ENCODE measurements at regions not wholly inside any gene's neighbourhood (a gene's known extent, or its start where the extent isn't known, plus 50 kb on each side); places are given as distances from the start of the nearest gene placed in this dataset.

- TF ChIP-seq CTCF (conservative IDR thresholded peaks at IDR 0.05) (no peak), EZH2 (IDR thresholded peaks at IDR 0.05; ENCODE audit: low read depth) (no peak)
Observed at GRCh38 chr2:195457873-195458272, 199.2 kb upstream of the SLC39A10 start.

Measured in PC-9 (cell line).